T-helper 1 cell (primary cell): ENCODE measurements at regions not wholly inside any gene's neighbourhood (a gene's known extent, or its start where the extent isn't known, plus 50 kb on each side); places are given as distances from the start of the nearest gene placed in this dataset.
"Not testable (repeated sequence)": the region's sequence is repeated elsewhere in the genome, so short reads cannot be mapped to it uniquely, and the experiment has no call there.

Experiments
- DNase-seq, 5 donors: peaks; one replicate each; pipeline ENCODE4 v3.0.0-alpha.2; 2012 to 2020

GRCh38 chr5:99581204-99581603 is 652.4 kb upstream of the CHD1 start:
- not testable (repeated sequence) for DNase-seq

- DNase-seq = not testable (repeated sequence)
These were observed 634.3 kb upstream of the CHD1 start for GRCh38 chr5:99562937-99563627.

GRCh38 chr5:99553211-99553810 is 624.5 kb upstream of the CHD1 start:
- no peak for DNase-seq

- DNase-seq = no peak
These were observed 615.5 kb upstream of the CHD1 start for GRCh38 chr5:99544356-99544755.

- no peak for DNase-seq
These were observed 615.0 kb upstream of the CHD1 start for GRCh38 chr5:99543841-99544240.

- DNase-seq = not testable (repeated sequence)
These were observed 605.4 kb upstream of the CHD1 start for GRCh38 chr5:99534241-99534640.

GRCh38 chr5:99521666-99522065 is 592.9 kb upstream of the CHD1 start:
- not testable (repeated sequence) for DNase-seq

- not testable (repeated sequence) for DNase-seq
These were observed 587.2 kb upstream of the CHD1 start for GRCh38 chr5:99515864-99516490.

- not testable (repeated sequence) for DNase-seq
These were observed 581.5 kb upstream of the CHD1 start for GRCh38 chr5:99510237-99510866.

- DNase-seq = not testable (repeated sequence)
These were observed 580.3 kb upstream of the CHD1 start for GRCh38 chr5:99509064-99509463.

- not testable (repeated sequence) for DNase-seq
These were observed 566.6 kb upstream of the CHD1 start for GRCh38 chr5:99495456-99495855.

GRCh38 chr5:99478450-99478849 is 549.6 kb upstream of the CHD1 start:
- not testable (repeated sequence) for DNase-seq

- not testable (repeated sequence) for DNase-seq
These were observed 544.5 kb upstream of the CHD1 start for GRCh38 chr5:99473328-99473727.

GRCh38 chr5:99471726-99472125 is 542.9 kb upstream of the CHD1 start:
- not testable (repeated sequence) for DNase-seq

- DNase-seq = not testable (repeated sequence)
These were observed 542.4 kb upstream of the CHD1 start for GRCh38 chr5:99471178-99471577.

- not testable (repeated sequence) for DNase-seq
These were observed 541.8 kb upstream of the CHD1 start for GRCh38 chr5:99470636-99471035.

- DNase-seq = no peak
These were observed 531.9 kb upstream of the CHD1 start for GRCh38 chr5:99460701-99461100.

GRCh38 chr5:99453196-99453595 is 524.4 kb upstream of the CHD1 start:
- no peak for DNase-seq

- no peak for DNase-seq
These were observed 521.0 kb upstream of the CHD1 start for GRCh38 chr5:99449786-99450185.

- DNase-seq = no peak
These were observed 517.0 kb upstream of the CHD1 start for GRCh38 chr5:99445805-99446204.

GRCh38 chr5:99441235-99441634 is 512.4 kb upstream of the CHD1 start:
- no peak for DNase-seq

- no peak for DNase-seq
These were observed 509.8 kb upstream of the CHD1 start for GRCh38 chr5:99438619-99439018.

GRCh38 chr5:99437986-99438385 is 509.2 kb upstream of the CHD1 start:
- DNase-seq = no peak

- DNase-seq = not testable (repeated sequence)
These were observed 494.6 kb upstream of the CHD1 start for GRCh38 chr5:99423396-99423795.
